A673 (cell line): ENCODE measurements at regions not wholly inside any gene's neighbourhood (a gene's known extent, or its start where the extent isn't known, plus 50 kb on each side); places are given as distances from the start of the nearest gene placed in this dataset.

Source experiments
- CTCF ChIP-seq: fragments of 300-800, 200-600 bp; sonication (generic); conservative IDR thresholded peaks from 2 replicates; pipeline ENCODE4 v1.5.1; 2017; ENCODE audit warnings: low read depth, mild to moderate bottlenecking, antibody characterized with exemption, low read length, moderate library complexity, mixed read lengths
- EZH2 ChIP-seq: fragments of 200-600 bp; sonication (generic); IDR thresholded peaks from 2 replicates; pipeline ENCODE4 v1.6.1; 2017; ENCODE audit warnings: borderline replicate concordance, low read depth, mild to moderate bottlenecking, mixed read lengths, antibody characterized with exemption, low read length; ENCODE audit not compliant: poor library complexity, severe bottlenecking

GRCh38 chr22:49380095-49380827, 447.4 kb downstream of the BRD1 start:
- TF ChIP-seq CTCF (no peak), EZH2 (no peak)
